ENCODE measurements at regions not wholly inside any gene's neighbourhood (a gene's known extent, or its start where the extent isn't known, plus 50 kb on each side); places are given as distances from the start of the nearest gene placed in this dataset.

GRCh38 chr1:86229405-86229975 lies 72.9 kb upstream of the COL24A1 start:
- no peaks in the 10 kb centered on the region for H3K9me1 ChIP-seq (ENCODE audit: control insufficient read depth, insufficient read depth, low read length)
- H3K36me3 ChIP-seq (ENCODE audit: control insufficient read depth, insufficient read depth, low read length), result no peaks in the 10 kb centered on the region
- H3K4me2 ChIP-seq (ENCODE audit: insufficient read depth, low read length), result no peak overlapping the region
- intact Hi-C loops (cut with micrococcal nuclease), result no loop called here
- no peaks in the 10 kb centered on the region for H3K9me3 ChIP-seq (replicated peaks; ENCODE audit: control insufficient read depth, insufficient read depth, low read depth, low read length)
- H2AFZ ChIP-seq (ENCODE audit: low read depth, low read length), result no peak overlapping the region
- FAIRE-seq (no peak), ATAC-seq (no peak), DNase-seq (ENCODE audit: extremely low read depth in 1 of 4, low spot score in 3 of 4) (no peak)
- H4K20me1 ChIP-seq (replicated peaks; ENCODE audit: control insufficient read depth, insufficient read depth, low read length), result no peaks in the 10 kb centered on the region
- no peak overlapping the region for H3K27ac ChIP-seq (ENCODE audit: extremely low read depth, low read depth, low read length)
- no peak overlapping the region for H3K9ac ChIP-seq (ENCODE audit: insufficient read depth in 1 of 2, low read depth in 2 of 2, low read length in 2 of 2)
- H3K79me2 ChIP-seq (ENCODE audit: control insufficient read depth, insufficient read depth, low read length), result no peaks in the 10 kb centered on the region
- ChIA-PET POLR2A (no interaction called here), CTCF (ENCODE audit: low intra/inter-chr PET ratio) (no interaction called here)
- in situ Hi-C loops (cut with MboI), result no loop called here
- TF ChIP-seq TAF9B (IDR thresholded peaks at IDR 0.05; ENCODE audit: partially characterized antibody), result no peak
- TF ChIP-seq SMC3 (conservative IDR thresholded peaks at IDR 0.05; ENCODE audit: insufficient read depth, low read depth, low read length), result no peak
- TF ChIP-seq SIRT6 (IDR thresholded peaks at IDR 0.05; ENCODE audit: low read depth, low read length), result no peak
- TF ChIP-seq CTBP1 (IDR thresholded peaks at IDR 0.05; ENCODE audit: borderline replicate concordance), result no peak
- TF ChIP-seq SREBF1 (IDR thresholded peaks at IDR 0.05; ENCODE audit: borderline replicate concordance, low read depth, low read length), result no peak
- no peak for TF ChIP-seq MGA (IDR thresholded peaks at IDR 0.05)
- TF ChIP-seq ILF3 (IDR thresholded peaks at IDR 0.05; ENCODE audit: borderline replicate concordance), result no peak
- no peak for TF ChIP-seq RFX1 (IDR thresholded peaks at IDR 0.05)
- no peak for TF ChIP-seq SRSF3 (IDR thresholded peaks at IDR 0.05; ENCODE audit: insufficient read depth, low read length)
- TF ChIP-seq ZEB2 (IDR thresholded peaks at IDR 0.05), result no peak
- no peak for TF ChIP-seq CBFB (CRISPR knock-in tag; IDR thresholded peaks at IDR 0.05)
- no peak for TF ChIP-seq ZNF184 (CRISPR knock-in tag; IDR thresholded peaks at IDR 0.05)
- no peak for TF ChIP-seq HDAC8 (tag; IDR thresholded peaks at IDR 0.05)
- no peak for TF ChIP-seq KLF1 (tag; IDR thresholded peaks at IDR 0.05)
- H3K4me3 ChIP-seq, result no peak overlapping the region
- no TSS peak for BruUV-seq (replicated peaks)
- no peaks in the 10 kb centered on the region for H3K4me1 ChIP-seq (replicated peaks in 1 of 2; ENCODE audit: control insufficient read depth in 2 of 2, insufficient read depth in 2 of 2, low read length in 2 of 2)
- WGBS (ENCODE audit: insufficient coverage, low coverage, missing lambda C conversion rate), result 0% methylated on average over 2 of the region's 2 CpGs
- H3K27me3 ChIP-seq (ENCODE audit: control insufficient read depth in 2 of 2, insufficient read depth in 2 of 2, low read length in 2 of 2), result no peaks in the 10 kb centered on the region
